Prostate gland (tissue), 2 donors: ENCODE measurements at regions not wholly inside any gene's neighbourhood (a gene's known extent, or its start where the extent isn't known, plus 50 kb on each side); places are given as distances from the start of the nearest gene placed in this dataset.

Source experiments
- DNase-seq: peaks from one replicate; pipeline ENCODE4 v3.0.0-alpha.2; 2019; ENCODE audit warnings: low spot score
- H3K27ac ChIP-seq, 2 donors: fragments of 200-600 bp; sonication (generic); 2 replicates each; pipeline ENCODE4 v1.5.1; 2017 to 2019
- H3K27me3 ChIP-seq: fragments of 200-600 bp; sonication (generic); replicated peaks from 2 replicates; pipeline ENCODE4 v1.5.1; 2019; ENCODE audit not compliant: insufficient read depth
- H3K36me3 ChIP-seq, 2 donors: fragments of 200-600 bp; sonication (generic); 1 replicate in 1 of 2; 2 replicates in 1 of 2; pipeline versions ENCODE4 v1.5.1 to v1.8.1; 2017 to 2019
- H3K4me1 ChIP-seq: fragments of 200-600 bp; sonication (generic); replicated peaks from 2 replicates; pipeline ENCODE4 v1.5.1; 2019
- H3K4me3 ChIP-seq, 2 donors: fragments of 200-600 bp; sonication (generic); 2 replicates each; pipeline ENCODE4 v1.5.1; 2017 to 2019
- H3K9me3 ChIP-seq: fragments of 200-600 bp; sonication (generic); 2 replicates; pipeline ENCODE4 v1.5.1; 2017
- CTCF ChIP-seq, 4 experiments: fragments of 200-600 bp in 2 of 4; fragments of 450-650 bp in 2 of 4; sonication (generic) in 2 of 4; IDR thresholded peaks; 1 replicate in 3 of 4; 2 replicates in 1 of 4; pipeline ENCODE4 v1.5.1; 2016 to 2019; ENCODE audit warnings: antibody characterized with exemption in 4 of 4, mild to moderate bottlenecking in 2 of 4, moderate library complexity in 2 of 4
- POLR2A ChIP-seq: fragments of 450-650 bp; IDR thresholded peaks from one replicate; pipeline ENCODE4 v1.6.1; 2016; ENCODE audit warnings: antibody characterized with exemption, mild to moderate bottlenecking
- POLR2AphosphoS5 ChIP-seq: sonication (generic); formaldehyde crosslinking; IDR thresholded peaks from one replicate; pipeline ENCODE4 v1.6.1; 2017; ENCODE audit warnings: antibody characterized with exemption
- WGBS: methylation state at CpG from one replicate; pipeline ENCODE4 v1.1.5; 2018; 5-methylcytosine and 5-hydroxymethylcytosine counted together
- intact Hi-C: fragments of 100-400 bp; cut with DNase I; formaldehyde crosslinking; loops from one replicate; pipeline ENCODE4 v1.14.2; 2022

GRCh38 chr3:72001758-72002157 lies 216.8 kb upstream of the PROK2 start:
- Histone ChIP-seq H3K27ac (no peak overlapping the region), H3K4me1 (no peaks in the 10 kb centered on the region)
- no peak for TF ChIP-seq POLR2AphosphoS5

GRCh38 chr3:71998995-71999673 lies 214.2 kb upstream of the PROK2 start:
- intact Hi-C loops, result no loop called here
- no peaks in the 10 kb centered on the region for H3K4me1 ChIP-seq
- no peak overlapping the region for H3K27ac ChIP-seq
- H3K27me3 ChIP-seq, result no peaks in the 10 kb centered on the region
- H3K4me3 ChIP-seq, result no peak overlapping the region
- TF ChIP-seq CTCF (IDR thresholded peaks at IDR 0.05) (no peak), POLR2AphosphoS5 (no peak), POLR2A (no peak)
- whole genome bisulfite sequencing, result 82% methylated on average over 3 of the region's 3 CpGs
- no peak for DNase-seq
- H3K9me3 ChIP-seq, result no peaks in the 10 kb centered on the region
- no peaks in the 10 kb centered on the region for H3K36me3 ChIP-seq

More at GRCh38 chr3:72001758-72002157, 216.8 kb upstream of the PROK2 start:
- intact Hi-C loops, result no loop called here
- H3K27me3 ChIP-seq, result no peaks in the 10 kb centered on the region
- no peaks in the 10 kb centered on the region for H3K9me3 ChIP-seq
- H3K4me3 ChIP-seq, result no peak overlapping the region
- H3K36me3 ChIP-seq, result no peaks in the 10 kb centered on the region
- WGBS, result 100% methylated on average over 3 of the region's 3 CpGs
- no peak for DNase-seq

GRCh38 chr3:71997066-71997653 lies 212.2 kb upstream of the PROK2 start:
- no peak for DNase-seq
- no peaks in the 10 kb centered on the region for H3K36me3 ChIP-seq
- TF ChIP-seq POLR2A, result no peak
- no peak for TF ChIP-seq POLR2AphosphoS5
- TF ChIP-seq CTCF (IDR thresholded peaks at IDR 0.05), result no peak
- no peaks in the 10 kb centered on the region for H3K4me1 ChIP-seq
- no peak overlapping the region for H3K4me3 ChIP-seq
- WGBS, result 70% methylated on average over 4 of the region's 4 CpGs
- H3K27me3 ChIP-seq, result no peaks in the 10 kb centered on the region
- H3K27ac ChIP-seq, result no peak overlapping the region
- intact Hi-C loops, result no loop called here
- no peaks in the 10 kb centered on the region for H3K9me3 ChIP-seq

GRCh38 chr3:71994906-71995305 lies 210.0 kb upstream of the PROK2 start:
- no peaks in the 10 kb centered on the region for H3K36me3 ChIP-seq
- no peaks in the 10 kb centered on the region for H3K4me1 ChIP-seq
- TF ChIP-seq POLR2AphosphoS5, result no peak
- TF ChIP-seq CTCF (IDR thresholded peaks at IDR 0.05), result no peak
- TF ChIP-seq POLR2A, result no peak
- no peaks in the 10 kb centered on the region for H3K9me3 ChIP-seq
- no peak for DNase-seq
- no peak overlapping the region for H3K27ac ChIP-seq
- H3K27me3 ChIP-seq, result no peaks in the 10 kb centered on the region
- intact Hi-C loops, result no loop called here
- no peak overlapping the region for H3K4me3 ChIP-seq
- WGBS, result 46% methylated on average over 3 of the region's 3 CpGs

- WGBS, result 86% methylated on average over 8 of the region's 8 CpGs
- no peak for TF ChIP-seq POLR2AphosphoS5
- no peak for TF ChIP-seq POLR2A
- TF ChIP-seq CTCF (IDR thresholded peaks at IDR 0.05), result no peak
Observed at GRCh38 chr3:71994203-71994602, 209.3 kb upstream of the PROK2 start.

More at GRCh38 chr3:71994203-71994602, 209.3 kb upstream of the PROK2 start:
- no peak overlapping the region for H3K4me3 ChIP-seq
- H3K27me3 ChIP-seq, result no peaks in the 10 kb centered on the region
- H3K9me3 ChIP-seq, result no peaks in the 10 kb centered on the region
- H3K36me3 ChIP-seq, result no peaks in the 10 kb centered on the region
- H3K27ac ChIP-seq, result no peak overlapping the region
- no peak for DNase-seq
- no peaks in the 10 kb centered on the region for H3K4me1 ChIP-seq
- intact Hi-C loops, result no loop called here
